Common myeloid progenitor, CD34-positive (primary cell): ENCODE measurements at regions not wholly inside any gene's neighbourhood (a gene's known extent, or its start where the extent isn't known, plus 50 kb on each side); places are given as distances from the start of the nearest gene placed in this dataset.
"Not testable (repeated sequence)": the region's sequence is repeated elsewhere in the genome, so short reads cannot be mapped to it uniquely, and the experiment has no call there.

Experiments
- CTCF ChIA-PET: fragments of 350-600 bp; sonication (Branson Sonifier 250); formaldehyde crosslinking; loops from one replicate; lab custom pipeline; 2021; ENCODE audit warnings: antibody characterized with exemption; lab: Charles Lee
- POLR2A ChIA-PET: fragments of 350-600 bp; sonication (Branson Sonifier 250); formaldehyde crosslinking; loops from one replicate; lab custom pipeline; 2021; ENCODE audit warnings: antibody characterized with exemption; lab: Charles Lee
- DNase-seq, 3 donors: peaks; one replicate each; pipeline versions ENCODE4 v3.0.0 to v3.0.0-alpha.2; 2013
- H3K27ac ChIP-seq, 2 experiments: 1 replicate in 1 of 2; 2 replicates in 1 of 2; pipeline ENCODE4 v1.7.0; 2013; ENCODE audit warnings: inconsistent platforms in 2 of 2, low read length in 2 of 2, mild to moderate bottlenecking in 2 of 2, low read depth in 1 of 2, moderate library complexity in 1 of 2; ENCODE audit not compliant: severe bottlenecking in 2 of 2, insufficient read depth in 1 of 2, poor library complexity in 1 of 2
- H3K27me3 ChIP-seq, 5 experiments: replicated peaks in 2 of 5; 1 replicate in 3 of 5; 2 replicates in 2 of 5; pipeline versions ENCODE4 v1.6.1 to v1.7.0; 2013; ENCODE audit warnings: low read length in 4 of 5, mild to moderate bottlenecking in 2 of 5, moderate library complexity in 2 of 5, inconsistent platforms in 1 of 5; ENCODE audit not compliant: insufficient read depth in 5 of 5, control insufficient read depth in 4 of 5
- H3K36me3 ChIP-seq, 4 experiments: 1 replicate in 2 of 4; 2 replicates in 2 of 4; pipeline versions ENCODE4 v1.6.1 to v1.7.0; 2013; ENCODE audit warnings: low read length in 3 of 4, control low read depth in 1 of 4, mild to moderate bottlenecking in 1 of 4; ENCODE audit not compliant: control insufficient read depth in 4 of 4, insufficient read depth in 4 of 4
- H3K4me1 ChIP-seq, 4 experiments: 1 replicate in 3 of 4; 2 replicates in 1 of 4; pipeline versions ENCODE4 v1.6.1 to v1.7.1; 2013; ENCODE audit warnings: low read length in 3 of 4, mild to moderate bottlenecking in 3 of 4, control low read depth in 1 of 4, inconsistent platforms in 1 of 4, moderate library complexity in 1 of 4; ENCODE audit not compliant: control insufficient read depth in 4 of 4, insufficient read depth in 4 of 4; ENCODE audit errors: control extremely low read depth in 1 of 4
- H3K4me3 ChIP-seq, 7 experiments: 1 replicate in 4 of 7; 2 replicates in 3 of 7; pipeline versions ENCODE4 v1.5.1 to v1.7.0; 2013; ENCODE audit warnings: mild to moderate bottlenecking in 7 of 7, low read length in 6 of 7, moderate library complexity in 6 of 7, inconsistent platforms in 2 of 7, low read depth in 2 of 7, control low read depth in 1 of 7; ENCODE audit not compliant: insufficient read depth in 4 of 7, control insufficient read depth in 1 of 7; ENCODE audit errors: extremely low read depth in 1 of 7
- H3K9me3 ChIP-seq, 5 experiments: 1 replicate in 4 of 5; 2 replicates in 1 of 5; pipeline versions ENCODE4 v1.6.1 to v1.7.1; 2013; ENCODE audit warnings: low read length in 4 of 5, mild to moderate bottlenecking in 2 of 5, inconsistent platforms in 1 of 5, low read depth in 1 of 5, moderate library complexity in 1 of 5; ENCODE audit not compliant: control insufficient read depth in 4 of 5, insufficient read depth in 2 of 5; ENCODE audit errors: control extremely low read depth in 1 of 5
- WGBS: methylation state at CpG from one replicate; pipeline ENCODE4 v1.1.5; 2013; ENCODE audit not compliant: insufficient coverage; 5-methylcytosine and 5-hydroxymethylcytosine counted together

DNA sequence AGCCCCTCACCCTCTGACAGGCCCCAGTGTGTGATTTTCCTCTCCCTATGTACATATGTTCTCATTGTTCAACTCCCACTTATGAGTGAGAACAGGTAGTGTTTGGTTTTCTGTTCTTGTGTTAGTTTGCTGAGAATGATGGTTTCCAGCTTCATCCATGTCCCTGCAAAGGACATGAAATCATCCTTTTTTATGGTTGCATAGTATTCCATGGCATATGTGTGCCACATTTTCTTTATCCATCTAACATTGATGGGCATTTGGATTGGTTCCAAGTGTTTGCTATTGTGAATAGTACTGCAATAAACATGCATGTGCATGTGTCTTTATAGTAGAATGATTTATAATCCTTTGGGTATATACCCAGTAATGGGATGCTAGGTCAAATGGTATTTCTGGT lies 223.7 kb upstream of the VLDLR start:
- H3K9me3 ChIP-seq, CTCF ChIA-PET, H3K4me1 ChIP-seq, DNase-seq, H3K27me3 ChIP-seq, POLR2A ChIA-PET, H3K36me3 ChIP-seq, H3K4me3 ChIP-seq, H3K27ac ChIP-seq: not testable (repeated sequence)

DNA sequence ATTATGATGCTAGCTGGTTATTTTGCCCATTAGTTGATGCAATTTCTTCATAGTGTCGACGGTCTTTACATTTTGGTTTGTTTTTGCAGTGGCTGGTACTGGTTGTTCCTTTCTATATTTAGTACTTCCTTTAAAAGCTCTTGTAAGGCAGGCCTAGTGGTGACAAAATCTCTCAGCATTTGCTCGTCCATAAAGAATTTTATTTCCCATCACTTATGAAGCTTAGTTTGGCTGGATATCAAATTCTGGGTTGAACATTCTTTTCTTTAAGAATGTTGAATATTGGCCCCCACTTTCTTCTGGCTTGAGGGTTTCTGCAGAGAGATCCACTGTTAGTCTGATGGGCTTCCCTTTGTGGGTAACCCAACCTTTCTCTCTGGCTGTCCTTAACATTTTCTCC lies 219.8 kb upstream of the VLDLR start:
- H3K27me3 ChIP-seq, CTCF ChIA-PET, H3K27ac ChIP-seq, DNase-seq, H3K4me1 ChIP-seq, POLR2A ChIA-PET, H3K4me3 ChIP-seq, H3K9me3 ChIP-seq, H3K36me3 ChIP-seq: not testable (repeated sequence)
- WGBS, result no CpG with 5 or more reads among the region's 3 CpGs

DNA sequence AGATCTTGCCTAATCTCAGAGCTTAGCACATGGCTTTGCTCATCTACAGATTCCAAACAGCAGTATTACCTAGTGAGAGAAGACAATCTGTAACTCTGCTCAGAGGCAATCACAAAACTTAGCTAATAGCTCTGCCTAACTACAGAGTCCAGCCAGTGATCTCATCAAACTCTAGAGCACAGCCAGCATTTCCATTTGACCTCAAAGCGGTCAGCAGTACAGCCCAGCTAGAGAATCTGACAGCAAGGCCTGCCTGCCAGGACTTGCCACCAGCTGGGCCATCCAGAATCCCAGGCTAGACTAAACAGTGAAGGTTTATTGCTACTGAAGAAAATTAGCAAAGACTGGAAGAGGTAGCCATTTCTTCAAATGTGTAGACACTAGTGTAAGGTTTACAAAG lies 217.9 kb upstream of the VLDLR start:
- DNase-seq, result no peak
- Histone ChIP-seq H3K4me1 (no peaks in the 10 kb centered on the region), H3K9me3 (peaks cover 0 to 8% (median 0%) of the 10 kb centered on the region in 5 experiments), H3K27ac (no peak overlapping the region), H3K4me3 (no peak overlapping the region), H3K36me3 (no peaks in the 10 kb centered on the region), H3K27me3 (no peaks in the 10 kb centered on the region)
- WGBS, result no CpG with 5 or more reads among the region's 1 CpG
- POLR2A ChIA-PET, result no interaction called here
- CTCF ChIA-PET, result no interaction called here

DNA sequence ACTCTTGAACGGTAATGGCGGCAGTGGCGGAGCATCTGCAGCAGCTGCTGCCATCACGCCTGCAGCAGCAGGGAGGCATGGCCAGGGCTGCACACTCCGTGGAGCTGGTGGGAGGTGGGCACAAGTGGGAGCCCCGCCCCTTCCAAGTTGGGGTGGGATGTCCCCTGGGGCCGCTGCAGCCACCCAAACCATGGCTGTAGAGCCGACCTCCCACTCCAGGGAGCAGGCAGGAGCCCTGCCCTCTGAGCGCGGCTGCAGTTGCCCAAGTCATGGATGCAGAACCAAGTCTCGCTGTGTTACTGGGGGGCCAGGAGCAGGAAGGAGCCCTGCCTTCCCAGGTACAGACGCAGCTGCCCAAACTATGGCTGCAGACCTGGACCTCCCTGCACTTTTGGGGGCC lies 215.3 kb upstream of the VLDLR start:
- no peaks in the 10 kb centered on the region for H3K27me3 ChIP-seq
- ChIA-PET POLR2A (no interaction called here), CTCF (no interaction called here)
- H3K27ac ChIP-seq, result no peak overlapping the region
- no peak for DNase-seq
- 95% methylated on average over 12 of the region's 12 CpGs for WGBS
- peaks cover 0 to 8% (median 0%) of the 10 kb centered on the region in 5 experiments for H3K9me3 ChIP-seq
- H3K4me3 ChIP-seq, result no peak overlapping the region
- H3K4me1 ChIP-seq, result no peaks in the 10 kb centered on the region
- H3K36me3 ChIP-seq, result no peaks in the 10 kb centered on the region

DNA sequence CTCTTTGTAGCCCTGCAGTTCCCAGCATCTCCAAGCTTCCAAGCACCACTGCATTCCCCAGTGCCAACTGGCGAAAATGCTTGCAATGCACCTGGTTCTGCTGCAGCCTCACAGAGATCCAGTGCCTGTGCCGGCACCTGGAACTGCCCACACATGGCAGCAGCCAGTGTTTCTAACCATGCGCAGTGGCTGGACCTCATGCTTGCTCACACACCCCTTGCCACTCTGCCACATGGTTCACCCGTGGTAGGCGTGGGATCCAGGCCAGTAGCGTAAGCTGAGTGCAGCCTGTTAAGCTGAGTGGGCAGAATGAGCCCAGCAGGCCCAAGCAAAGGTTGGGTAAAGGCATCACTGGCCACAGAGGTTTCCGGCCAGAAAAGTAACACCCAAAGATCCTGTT lies 214.1 kb upstream of the VLDLR start:
- DNase-seq, result no peak
- Histone ChIP-seq H3K9me3 (peaks cover 0 to 6% (median 0%) of the 10 kb centered on the region in 5 experiments), H3K36me3 (no peaks in the 10 kb centered on the region), H3K27me3 (no peaks in the 10 kb centered on the region), H3K4me1 (no peaks in the 10 kb centered on the region), H3K27ac (no peak overlapping the region), H3K4me3 (no peak overlapping the region)
- ChIA-PET POLR2A (no interaction called here), CTCF (no interaction called here)
- 93% methylated on average over 7 of the region's 7 CpGs for WGBS

DNA sequence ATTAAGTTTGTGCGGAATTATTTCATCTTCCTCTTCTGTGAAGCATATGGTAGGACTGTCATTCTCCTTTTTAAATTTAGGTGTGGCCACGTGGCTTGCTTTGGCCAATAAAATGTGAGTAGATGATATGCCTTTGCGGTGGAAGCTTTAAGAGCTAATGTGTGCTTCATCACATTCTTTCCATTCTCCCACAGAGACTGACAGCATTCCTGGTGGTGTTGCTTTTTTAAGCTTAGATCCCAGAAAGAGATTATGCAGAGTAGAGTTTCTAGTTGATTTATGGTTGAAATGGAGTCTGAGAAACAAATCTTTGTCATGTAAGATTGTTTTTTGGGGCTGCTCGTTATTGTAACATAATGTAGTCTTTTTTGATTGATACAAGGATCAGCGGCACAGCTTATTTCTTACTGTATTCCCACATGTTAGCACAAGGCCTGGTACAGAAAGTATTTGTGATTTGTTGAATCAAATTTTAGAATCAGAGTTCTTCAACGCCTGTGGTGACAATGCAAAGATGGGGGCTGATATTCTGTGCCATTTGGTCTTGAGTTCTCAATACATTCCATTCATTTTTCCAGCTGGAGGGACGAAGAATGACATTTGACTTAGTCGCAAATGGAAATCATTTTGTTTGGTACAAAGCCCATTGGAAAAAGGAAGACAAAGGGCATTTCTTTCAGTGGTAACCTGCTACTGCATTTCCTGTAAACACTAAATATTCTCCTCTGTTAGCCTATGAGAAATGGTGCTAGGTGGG lies 209.9 kb upstream of the VLDLR start:
- no peak for DNase-seq
- Histone ChIP-seq H3K27me3 (no peaks in the 10 kb centered on the region), H3K9me3 (no peaks in the 10 kb centered on the region), H3K4me3 (no peak overlapping the region), H3K4me1 (no peaks in the 10 kb centered on the region), H3K27ac (no peak overlapping the region), H3K36me3 (no peaks in the 10 kb centered on the region)
- WGBS, result 100% methylated on average over 1 of the region's 8 CpGs
- ChIA-PET POLR2A (no interaction called here), CTCF (no interaction called here)

DNA sequence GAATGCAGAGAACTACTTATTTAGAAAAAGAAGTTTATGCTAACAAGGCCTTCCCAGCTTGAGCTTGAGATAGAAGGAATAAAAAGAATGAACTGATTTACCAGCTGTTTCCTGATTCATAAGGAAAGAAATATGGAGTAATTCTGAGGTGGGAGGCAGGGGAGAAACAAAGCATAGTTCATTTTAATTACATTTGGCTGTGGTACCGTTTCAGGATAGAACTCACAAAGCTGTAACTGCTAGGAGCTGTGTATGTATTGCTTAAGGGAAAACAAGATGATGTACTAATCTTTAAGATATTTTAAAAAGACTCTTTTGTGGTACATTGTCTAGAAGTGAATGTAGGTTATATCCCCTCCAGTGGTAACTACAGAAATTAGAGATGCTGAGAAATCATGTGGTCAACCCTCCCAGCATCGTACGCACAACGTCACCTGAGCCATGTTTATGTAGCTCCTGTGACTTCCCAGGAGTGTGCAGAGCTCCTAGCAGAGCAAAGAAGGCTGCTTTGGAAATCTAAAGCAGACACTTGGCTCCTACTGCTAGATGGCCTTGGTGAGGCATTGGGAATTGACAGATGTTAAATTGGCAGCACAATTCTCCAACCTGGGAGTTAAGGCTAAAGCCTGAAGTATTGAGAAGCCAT lies 208.3 kb upstream of the VLDLR start:
- H3K27me3 ChIP-seq, result no peaks in the 10 kb centered on the region
- POLR2A ChIA-PET, result no interaction called here
- CTCF ChIA-PET, result no interaction called here

More for the DNA sequence above, 208.3 kb upstream of the VLDLR start:
- Histone ChIP-seq H3K36me3 (no peaks in the 10 kb centered on the region), H3K9me3 (no peaks in the 10 kb centered on the region), H3K4me1 (no peaks in the 10 kb centered on the region), H3K27ac (no peak overlapping the region), H3K4me3 (no peak overlapping the region)
- DNase-seq, result no peak
- 94% methylated on average over 4 of the region's 4 CpGs for WGBS
